Inferior parietal cortex (tissue), 1 donor: ENCODE measurements at regions not wholly inside any gene's neighbourhood (a gene's known extent, or its start where the extent isn't known, plus 50 kb on each side); places are given as distances from the start of the nearest gene placed in this dataset.

Experiments
- DNase-seq: peaks from one replicate; pipeline ENCODE4 v3.0.0-alpha.2; 2016; ENCODE audit errors: extremely low spot score

DNA sequence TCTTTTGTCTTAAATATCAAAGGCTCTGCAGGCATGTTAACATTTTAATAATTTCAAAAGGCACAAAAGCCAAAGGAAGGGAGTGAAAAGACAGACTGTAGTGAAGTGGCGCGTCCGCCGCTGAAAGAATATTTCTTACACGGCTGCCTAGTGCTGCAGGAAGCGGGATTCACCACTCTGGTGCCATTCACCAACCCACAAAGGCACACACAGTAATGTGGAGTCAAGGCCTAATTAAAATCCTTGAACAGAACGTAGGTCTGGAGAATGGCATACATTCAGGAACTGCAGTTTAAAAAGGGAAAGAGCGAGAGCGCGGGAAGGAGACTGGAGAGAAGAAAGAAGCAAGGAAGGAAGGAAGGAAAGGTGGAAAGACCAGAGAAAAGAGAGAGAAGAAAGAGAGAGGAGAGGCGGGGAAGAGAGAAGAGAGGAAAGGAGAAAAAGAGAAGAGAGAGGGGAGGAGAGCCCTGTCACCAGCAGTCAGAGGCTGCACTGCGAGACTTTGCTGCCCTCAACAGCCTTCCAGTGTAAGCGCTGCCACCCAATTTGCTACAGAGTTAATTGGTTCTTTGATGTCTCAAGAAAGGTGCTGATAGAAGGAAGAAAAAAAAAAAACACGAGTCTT, 554.0 kb downstream of the MDFIC start:
- no peak for DNase-seq

DNA sequence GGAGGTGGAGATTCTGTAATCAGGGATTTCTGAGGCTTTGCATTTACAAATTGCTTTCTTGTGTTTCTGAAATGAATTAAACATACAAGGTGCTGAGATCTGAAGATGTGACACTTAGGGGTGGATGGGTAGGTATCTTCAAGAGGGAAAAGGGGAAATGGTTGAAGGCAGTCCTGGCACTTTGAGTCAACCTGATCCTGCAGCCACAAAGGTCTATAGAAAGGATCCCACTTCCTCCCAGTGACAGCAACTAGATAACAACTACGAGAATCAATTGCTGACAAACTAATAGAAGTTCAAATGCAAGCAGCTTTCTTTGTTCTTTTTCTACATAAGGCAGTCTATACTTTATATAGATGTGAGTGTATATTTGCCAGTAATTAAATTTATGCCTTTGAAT, 553.3 kb downstream of the MDFIC start:
- DNase-seq = no peak

DNA sequence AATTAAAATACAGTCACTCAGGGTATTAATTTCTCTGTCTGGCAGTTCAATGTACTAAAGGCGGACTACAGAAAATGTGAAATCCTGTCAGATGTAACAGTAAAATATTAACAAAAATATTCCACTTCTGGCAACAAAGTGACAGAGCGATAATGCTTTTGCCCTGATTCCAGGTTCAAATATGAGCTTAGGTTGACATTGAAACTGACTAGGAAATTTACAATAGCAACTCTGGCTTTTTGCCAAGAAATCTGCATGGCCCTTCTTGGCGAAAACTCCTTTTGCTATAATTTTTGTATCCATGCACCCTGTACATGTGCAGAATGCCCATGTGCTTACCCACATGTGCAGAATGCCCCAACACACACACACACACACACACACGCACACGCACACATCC, 552.2 kb downstream of the MDFIC start:
- no peak for DNase-seq

DNA sequence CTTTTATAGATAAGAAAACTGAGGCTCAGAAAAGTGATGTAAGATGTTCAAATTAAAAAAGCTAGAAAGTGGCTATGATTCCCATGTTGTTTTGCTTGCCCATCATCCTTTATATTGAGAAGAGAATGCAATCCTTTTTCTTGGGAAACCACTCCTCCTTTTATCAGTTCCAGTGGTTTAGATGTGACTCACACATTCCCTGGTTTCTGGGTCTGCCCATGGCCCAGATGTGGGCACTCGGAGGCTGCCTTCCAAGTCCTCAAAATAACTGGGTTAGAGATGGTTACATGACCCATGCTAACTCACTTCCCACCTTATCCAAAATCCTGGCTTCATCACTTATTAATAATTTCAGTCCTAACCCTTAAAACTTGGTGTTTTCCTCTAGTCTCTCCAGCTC, 550.0 kb downstream of the MDFIC start:
- no peak for DNase-seq

DNA sequence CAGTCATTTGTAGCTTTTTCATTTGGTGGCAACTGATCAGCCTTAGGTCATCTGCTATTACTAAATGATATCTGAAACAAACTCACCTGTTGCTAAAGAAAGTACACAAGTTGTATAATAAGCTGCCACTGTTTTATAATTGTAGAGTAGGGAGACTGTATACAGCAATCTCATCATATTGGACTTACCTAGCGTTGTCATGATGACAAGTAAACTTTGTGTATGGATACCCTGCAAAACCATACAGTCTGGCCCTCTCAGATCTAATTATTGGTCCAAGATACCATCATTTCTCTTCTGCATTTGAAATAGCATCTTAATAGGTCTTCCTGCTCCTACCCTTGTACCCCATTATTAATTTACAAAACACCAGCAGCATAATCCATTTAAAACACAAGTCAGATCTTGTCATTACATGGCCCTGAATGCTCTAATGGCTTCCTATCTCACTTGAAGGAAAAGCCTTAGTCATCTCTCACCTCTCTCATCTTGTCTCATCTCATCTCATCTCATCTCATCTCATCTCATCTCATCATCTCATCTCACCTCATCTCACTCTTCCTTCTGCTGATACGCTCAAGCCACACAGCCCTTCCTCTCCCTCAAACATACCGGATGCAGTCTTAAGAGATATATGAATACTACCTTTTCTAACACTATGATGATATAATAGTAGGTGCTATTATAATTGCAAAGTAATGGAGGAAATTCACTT, 540.6 kb downstream of the MDFIC start:
- DNase-seq = no peak

DNA sequence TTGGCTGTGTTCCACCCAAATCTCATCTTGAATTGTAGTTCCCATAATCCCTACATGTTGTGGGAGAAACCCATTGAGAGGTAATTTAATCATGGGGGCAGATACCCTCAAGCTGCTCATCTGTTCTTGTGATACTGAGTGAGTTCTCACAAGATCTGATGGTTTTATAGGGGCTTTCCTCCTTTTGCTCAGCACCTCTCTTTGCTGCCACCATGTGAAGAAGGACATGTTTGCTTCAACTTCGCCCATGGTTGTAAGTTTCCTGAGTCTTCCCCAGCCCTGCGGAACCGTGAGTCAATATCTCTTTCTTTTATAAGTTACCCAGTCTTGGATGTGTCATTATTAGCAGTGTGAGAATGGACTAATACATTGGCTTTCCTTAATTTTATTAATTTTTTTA, 527.8 kb downstream of the MDFIC start:
- DNase-seq = no peak

DNA sequence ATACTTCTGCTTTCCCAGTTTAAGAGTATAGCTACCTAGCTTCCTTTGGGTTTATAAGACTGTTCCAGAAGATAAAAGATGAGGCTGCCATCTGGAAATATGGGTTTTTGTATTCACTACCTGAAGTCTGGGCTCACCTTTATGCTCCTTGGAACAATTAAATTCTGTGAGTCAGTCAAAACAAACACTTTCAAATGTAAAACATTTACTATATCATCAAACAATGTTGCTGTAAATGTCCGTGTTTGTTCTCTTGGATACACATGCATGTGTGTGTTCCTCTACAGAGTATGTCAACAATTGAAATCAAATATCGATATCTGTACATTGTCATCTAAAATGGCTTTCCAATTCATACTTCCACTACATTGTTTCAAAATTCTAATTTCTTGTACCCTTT, 525.6 kb downstream of the MDFIC start:
- DNase-seq = no peak

DNA sequence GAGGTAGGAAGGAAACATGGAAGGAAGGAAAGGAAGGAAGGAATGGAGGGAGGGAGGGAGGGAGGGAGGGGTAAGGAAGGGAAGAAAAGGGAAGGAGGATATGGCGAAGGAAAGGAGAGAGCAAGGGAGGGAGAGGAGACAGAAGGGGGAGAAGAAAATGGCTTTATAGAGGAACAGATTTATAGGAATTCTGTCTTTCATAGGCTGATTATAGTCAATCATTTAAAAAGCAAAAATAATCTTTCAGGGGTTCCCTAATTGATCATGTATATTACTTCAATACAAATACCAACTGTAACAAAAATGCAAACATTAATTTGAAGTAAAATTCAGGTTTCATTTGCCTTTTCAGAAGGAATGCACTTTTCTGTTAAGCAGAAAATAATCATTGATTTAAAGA, 519.1 kb downstream of the MDFIC start:
- no peak for DNase-seq

DNA sequence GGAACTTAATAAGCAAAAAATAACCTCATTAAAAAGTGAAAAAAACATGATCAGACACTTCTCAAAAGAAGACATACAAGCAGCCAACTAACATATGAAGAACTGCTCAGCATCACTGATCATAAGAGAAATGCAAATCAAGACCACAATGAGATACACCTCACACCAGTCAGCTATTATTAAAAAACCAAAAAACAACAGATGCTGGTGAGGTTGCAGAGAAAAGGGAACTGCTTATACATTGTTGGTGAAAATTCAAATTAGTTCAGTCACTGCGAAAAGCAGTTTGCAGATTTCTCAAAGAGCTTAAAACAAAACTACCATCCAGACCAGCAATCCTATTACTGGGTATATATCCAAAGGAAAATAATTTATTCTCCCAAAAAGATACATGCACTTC, 513.3 kb downstream of the MDFIC start:
- no peak for DNase-seq

DNA sequence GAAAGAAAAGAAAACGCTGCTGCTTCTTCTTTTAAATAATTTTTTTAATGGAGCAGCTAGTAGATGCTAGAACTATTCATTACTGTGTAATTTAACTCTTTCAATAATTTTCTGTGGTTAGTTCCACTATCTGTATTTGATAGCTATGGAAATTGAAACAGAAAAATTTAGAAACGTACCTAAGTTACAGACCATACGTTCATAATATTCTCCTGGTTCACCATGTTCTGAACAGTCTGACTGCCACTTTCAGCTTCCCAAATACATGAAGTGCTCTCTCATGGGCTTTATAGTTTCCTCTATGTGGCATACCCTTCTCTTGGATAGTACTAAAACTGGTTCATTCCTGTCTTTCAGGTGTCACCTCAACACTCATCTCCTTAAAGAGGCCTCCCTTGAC, 508.0 kb downstream of the MDFIC start:
- no peak for DNase-seq

DNA sequence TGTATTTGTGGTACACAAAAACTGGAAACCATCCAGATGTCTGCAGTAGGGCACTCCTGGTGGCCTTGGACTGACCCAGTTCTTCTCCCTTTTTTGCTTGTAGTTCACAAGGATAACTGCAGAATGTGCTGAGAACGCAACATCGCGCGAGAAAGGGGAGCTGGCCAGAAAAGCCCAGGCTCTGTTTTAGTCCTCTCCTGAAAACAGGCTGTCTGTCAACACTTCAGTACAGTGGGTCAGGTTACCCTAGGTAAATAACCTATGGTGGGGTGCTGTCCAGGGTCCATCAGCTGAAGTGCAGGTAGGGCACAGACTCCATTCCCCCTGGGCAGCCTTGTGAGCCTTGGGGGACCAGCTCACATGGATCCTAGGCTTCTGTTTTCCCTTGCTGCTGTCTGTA, 495.8 kb downstream of the MDFIC start:
- no peak for DNase-seq

DNA sequence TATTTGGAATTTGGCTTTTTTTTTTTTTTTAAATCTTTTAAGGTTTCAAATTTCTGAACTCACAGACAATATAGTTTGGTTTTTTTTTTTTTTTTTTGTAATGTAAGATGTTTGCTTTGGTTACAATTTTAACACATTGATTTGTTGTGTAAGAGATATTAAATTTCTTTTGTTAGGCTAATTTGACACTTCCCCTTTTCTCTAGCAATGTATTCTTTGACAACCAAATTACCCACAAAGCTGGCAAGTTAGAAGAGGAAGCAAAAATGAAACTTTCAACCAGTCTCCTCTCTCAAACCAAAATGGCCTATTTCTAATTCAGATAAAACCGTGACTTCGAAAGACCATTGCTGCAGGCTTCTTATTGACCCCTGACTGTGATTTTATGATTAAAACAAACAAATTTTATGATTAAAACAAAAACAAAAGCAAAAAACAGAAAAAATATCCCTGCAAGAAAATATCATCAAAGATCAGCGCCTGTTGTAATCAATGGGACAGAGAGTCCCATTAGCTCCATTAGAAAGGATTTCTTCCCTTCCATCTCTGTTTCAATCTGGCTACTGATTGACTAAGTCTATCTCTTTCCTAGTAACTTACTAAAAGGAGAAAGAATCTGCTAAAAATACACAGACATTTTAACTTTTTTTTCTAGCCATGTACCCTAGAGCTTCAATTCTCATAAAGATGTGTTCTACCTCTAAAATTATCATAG, 489.2 kb downstream of the MDFIC start:
- no peak for DNase-seq

DNA sequence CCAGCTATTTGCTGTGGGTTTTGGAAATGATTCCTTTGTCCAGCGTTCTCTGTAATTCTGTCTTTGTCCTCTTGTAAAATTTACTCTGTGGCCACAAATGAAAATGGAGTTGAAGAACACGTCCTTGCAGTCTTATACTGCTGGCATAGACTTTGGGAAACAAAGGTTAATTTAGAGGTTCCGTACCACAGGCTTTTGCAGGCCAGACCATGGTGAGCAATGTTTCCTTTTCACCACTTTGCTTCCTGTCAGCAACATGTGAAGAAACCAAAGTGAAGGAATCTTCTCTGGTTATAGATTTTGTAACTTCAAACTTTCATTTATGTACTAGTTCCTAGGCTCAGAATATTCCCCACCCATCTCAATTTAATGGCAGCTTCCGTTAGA, 488.5 kb downstream of the MDFIC start:
- DNase-seq = no peak

DNA sequence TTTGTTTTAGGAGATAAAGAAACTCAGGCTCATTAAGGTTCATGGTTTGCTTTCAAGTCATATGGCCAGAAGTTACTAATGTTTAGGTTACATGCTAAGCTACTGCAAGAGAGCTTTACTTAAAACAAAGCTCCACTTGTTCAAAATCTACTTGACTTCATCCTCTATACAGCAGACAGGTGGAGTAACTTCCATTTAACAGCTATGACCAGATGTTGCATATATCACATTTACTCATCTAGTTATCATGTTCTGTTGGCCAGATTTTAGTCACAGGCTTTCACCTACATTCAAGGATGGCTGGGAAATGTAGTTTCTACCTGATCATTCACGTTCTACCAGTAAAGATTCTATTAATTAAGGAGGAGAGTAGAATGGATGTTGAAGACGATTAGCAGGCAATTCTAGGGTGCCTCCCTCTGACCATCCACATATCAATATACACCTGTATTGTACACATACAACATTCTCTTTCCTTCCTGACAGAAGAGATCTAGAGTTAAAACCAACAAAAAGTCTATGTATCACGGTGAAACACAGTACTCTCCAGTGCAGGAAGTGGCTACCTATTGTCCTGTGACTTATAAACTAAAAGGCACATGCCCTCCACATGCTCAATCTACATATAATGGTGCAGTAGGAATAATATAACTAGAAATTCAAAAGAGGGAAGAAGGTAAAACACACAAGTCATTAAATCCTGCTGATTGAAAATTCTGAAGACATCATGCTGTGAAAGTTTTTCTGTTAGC, 488.0 kb downstream of the MDFIC start:
- no peak for DNase-seq

DNA sequence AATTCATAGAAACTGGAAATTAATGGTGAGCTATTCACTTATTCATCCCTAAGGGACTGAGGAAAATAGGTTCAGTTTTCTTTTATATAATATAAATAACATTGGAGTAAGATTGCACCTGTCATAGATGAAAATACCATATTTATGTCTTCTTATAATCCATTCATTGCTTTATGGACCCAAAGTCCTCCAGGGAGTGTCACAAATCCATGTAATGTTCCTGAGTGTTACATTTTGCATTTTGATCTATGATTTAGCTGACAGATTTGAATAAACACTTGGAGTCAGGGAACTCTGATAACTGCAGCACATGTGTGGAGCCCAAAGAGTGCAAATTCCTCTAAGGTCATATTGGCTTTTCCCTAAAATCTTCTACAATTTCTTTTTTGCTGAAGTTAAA, 484.3 kb downstream of the MDFIC start:
- no peak for DNase-seq

DNA sequence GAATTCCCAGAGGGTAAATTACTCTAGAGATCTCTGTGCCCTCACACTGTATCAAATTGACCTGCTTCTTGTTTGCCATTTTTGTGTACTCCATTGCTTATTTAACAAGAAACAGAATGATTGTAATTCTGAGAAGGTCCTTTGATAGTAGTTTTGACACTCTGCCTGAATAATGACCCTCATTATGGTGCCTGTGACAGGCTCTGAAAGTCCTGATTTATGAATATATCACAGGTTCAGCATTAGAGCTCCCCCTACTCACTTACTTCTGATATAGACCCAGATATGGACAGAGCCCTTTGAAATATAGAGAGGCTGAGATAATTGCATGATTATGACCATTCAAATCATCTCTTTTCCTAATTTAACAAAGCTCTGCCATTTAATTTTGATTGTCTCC, 465.2 kb downstream of the MDFIC start:
- no peak for DNase-seq

DNA sequence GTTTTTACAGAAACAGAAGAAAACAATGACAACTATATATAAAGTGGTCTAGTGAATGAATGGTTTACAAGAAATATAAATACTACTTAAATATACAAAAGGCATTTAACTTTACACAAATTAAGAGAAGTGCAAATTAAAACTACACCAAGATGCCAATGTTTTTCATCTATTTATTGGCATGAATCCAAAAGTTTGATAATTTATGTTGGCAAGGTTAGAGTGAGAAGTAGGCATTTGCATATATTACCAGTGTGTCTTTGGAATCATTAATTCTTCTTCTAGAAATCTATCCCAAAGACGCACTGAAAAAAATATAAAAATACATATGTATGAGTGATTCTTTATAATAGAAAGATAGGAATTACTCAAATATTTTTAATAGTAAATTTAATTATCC, 457.4 kb downstream of the MDFIC start:
- DNase-seq = no peak

DNA sequence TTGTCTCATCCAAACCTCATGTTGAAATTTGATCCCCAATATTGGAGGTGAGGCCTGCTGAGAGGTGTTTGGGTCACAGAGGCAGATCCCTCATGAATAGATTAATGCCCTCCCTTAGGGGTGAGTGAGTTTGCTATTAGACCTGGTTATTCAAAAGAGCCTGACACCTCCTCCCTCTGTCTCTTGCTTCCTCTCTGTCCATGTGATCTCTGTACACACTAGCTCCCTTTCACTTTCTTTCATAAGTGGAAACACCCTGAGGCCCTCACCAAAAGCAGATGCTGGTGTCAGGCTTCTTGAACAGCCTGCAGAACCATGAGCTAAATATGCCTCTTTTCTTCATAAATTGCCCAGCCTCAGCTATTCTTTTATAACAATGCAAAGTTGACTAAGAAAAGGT, 447.1 kb downstream of the MDFIC start:
- no peak for DNase-seq

DNA sequence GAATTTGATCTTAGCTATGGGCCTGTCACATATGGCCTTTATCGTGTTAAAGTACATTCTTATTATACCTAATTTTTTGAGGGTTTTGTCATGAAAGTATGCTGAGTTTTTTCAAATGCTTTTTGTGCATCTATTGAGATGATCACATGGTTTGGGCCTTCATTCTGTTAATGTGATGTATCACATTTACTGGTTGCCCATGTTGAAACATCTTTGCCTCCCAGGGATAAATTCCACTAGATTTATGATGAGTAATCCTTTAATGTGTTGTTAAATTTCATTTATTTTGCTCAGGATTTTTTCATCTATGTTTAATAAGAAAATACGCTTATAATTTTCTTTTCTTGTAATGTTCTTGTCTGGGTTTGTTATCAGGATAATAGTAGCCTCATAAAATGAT, 442.0 kb downstream of the MDFIC start:
- DNase-seq = no peak

DNA sequence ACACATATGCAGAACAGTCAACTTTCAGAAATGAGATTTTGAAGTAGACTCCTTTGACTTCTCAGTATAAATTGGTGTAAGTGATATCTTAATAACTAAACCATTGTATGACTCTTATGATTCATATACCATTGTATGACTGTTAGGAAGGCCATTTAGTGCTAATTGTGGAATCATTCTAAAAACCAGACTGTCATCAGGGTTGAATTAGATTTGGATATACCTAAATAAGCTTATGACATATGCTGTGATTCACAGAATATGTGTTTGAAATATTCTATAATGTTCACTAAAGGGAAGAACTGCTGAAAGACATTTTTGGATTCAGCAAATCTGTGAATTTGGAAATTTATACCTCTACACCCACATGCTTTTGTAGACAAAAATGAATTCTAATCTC, 438.1 kb downstream of the MDFIC start:
- DNase-seq = peak; percentile 13

DNA sequence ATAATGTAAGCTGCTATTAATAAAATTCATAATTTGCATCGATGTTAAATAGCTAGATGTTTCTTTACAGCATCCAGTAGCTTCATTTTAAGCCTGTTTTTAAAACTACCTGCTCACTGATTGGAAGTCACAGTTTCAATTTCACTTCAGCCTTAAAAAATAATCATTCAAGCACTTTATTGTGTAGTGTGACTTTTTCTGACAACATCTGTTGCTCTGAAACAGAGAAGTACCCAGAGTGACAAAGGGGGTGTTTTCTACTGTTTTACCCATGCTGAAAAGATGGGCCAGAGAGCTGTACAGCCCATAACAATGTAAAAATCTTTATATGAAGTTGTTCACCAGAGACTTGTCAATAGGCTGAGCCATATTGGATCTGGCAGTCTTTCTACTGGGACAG, 437.2 kb downstream of the MDFIC start:
- DNase-seq = no peak

DNA sequence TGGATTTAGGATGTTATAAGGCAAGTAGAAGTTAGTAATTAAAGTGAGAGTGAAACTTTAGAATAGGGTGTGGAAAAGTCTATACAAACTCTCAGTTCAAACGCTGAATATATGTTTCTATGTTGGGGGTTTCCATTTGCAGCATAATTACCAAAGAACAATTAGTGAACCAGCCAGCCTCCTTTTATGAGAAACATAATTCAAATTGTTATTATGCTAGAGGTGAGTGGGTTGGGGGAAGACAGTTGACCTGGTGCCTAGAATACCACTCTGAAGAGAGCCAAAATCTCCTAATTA, 435.8 kb downstream of the MDFIC start:
- DNase-seq = no peak
